ENCODE measurements at regions not wholly inside any gene's neighbourhood (a gene's known extent, or its start where the extent isn't known, plus 50 kb on each side); places are given as distances from the start of the nearest gene placed in this dataset.

DNA sequence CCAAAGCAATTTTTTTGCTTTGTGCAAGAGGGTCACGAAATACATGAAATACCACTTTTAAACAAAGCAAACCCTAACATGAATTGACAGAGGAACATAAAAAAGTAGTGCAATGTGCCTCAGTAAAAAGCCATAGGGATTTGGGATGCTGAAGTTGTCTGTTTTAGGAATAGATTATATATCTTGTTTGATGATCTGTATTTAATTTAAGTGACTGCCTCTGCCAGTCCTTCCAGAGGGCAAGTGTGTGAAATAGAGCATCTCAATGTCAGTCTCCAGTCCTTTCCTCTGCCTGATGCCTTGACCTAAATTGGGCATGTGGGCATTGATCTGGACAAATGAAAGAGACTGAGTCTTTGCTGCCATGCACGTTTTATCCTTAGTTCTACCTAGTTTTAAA is 222.8 kb downstream of the PTPRC start:
- no peak for DNase-seq
- intact Hi-C loops (cut with DNase I), result no loop called here
- H3K4me1 ChIP-seq (ENCODE audit: control insufficient read depth, insufficient read depth, low read length), result no peaks in the 10 kb centered on the region
- H3K4me3 ChIP-seq (ENCODE audit: low read length), result no peak overlapping the region
- no peak for ATAC-seq
- no peaks in the 10 kb centered on the region for H3K9me3 ChIP-seq (ENCODE audit: control insufficient read depth, low read length)
- H3K27me3 ChIP-seq (ENCODE audit: control insufficient read depth, insufficient read depth), result no peaks in the 10 kb centered on the region
- WGBS, result 65% methylated on average over 2 of the region's 2 CpGs
- H3K27ac ChIP-seq (ENCODE audit: low read length), result no peak overlapping the region

- intact Hi-C loops (cut with DNase I), result no loop called here
- ATAC-seq (no peak), DNase-seq (no peak)
- no peaks in the 10 kb centered on the region for H3K27me3 ChIP-seq (ENCODE audit: control insufficient read depth, insufficient read depth)
- H3K9me3 ChIP-seq (ENCODE audit: control insufficient read depth, low read length), result no peaks in the 10 kb centered on the region
- no peaks in the 10 kb centered on the region for H3K4me1 ChIP-seq (ENCODE audit: control insufficient read depth, insufficient read depth, low read length)
- no peak overlapping the region for H3K27ac ChIP-seq (ENCODE audit: low read length)
- no peak overlapping the region for H3K4me3 ChIP-seq (ENCODE audit: low read length)
- WGBS, result 65% methylated on average over 4 of the region's 4 CpGs
Observed at GRCh38 chr1:198864695-198865094, 225.9 kb downstream of the PTPRC start.

DNA sequence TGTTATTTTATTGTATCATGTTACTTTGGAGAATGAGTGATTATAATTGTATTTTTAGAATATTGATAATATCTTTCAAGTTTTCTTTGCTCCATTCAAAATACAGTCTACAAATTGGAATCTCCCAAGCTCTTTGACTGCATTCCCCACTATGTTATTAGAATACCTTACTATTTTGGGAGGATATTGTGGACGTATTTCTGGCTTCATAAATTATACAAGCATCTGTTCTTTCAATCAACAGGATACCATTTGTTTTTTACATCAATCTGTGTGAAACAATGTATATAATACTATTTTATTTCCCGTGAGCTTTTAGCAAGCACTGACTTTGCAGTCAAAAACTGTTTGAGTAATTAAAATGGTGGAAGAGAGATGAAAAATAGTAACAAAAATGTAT is 226.5 kb downstream of the PTPRC start:
- Histone ChIP-seq H3K27ac (ENCODE audit: low read length) (no peak overlapping the region), H3K27me3 (ENCODE audit: control insufficient read depth, insufficient read depth) (no peaks in the 10 kb centered on the region), H3K4me3 (ENCODE audit: low read length) (no peak overlapping the region), H3K4me1 (ENCODE audit: control insufficient read depth, insufficient read depth, low read length) (no peaks in the 10 kb centered on the region), H3K9me3 (ENCODE audit: control insufficient read depth, low read length) (no peaks in the 10 kb centered on the region)
- 59% methylated on average over 2 of the region's 2 CpGs for WGBS
- intact Hi-C loops (cut with DNase I), result no loop called here
- DNase-seq (no peak), ATAC-seq (no peak)

DNA sequence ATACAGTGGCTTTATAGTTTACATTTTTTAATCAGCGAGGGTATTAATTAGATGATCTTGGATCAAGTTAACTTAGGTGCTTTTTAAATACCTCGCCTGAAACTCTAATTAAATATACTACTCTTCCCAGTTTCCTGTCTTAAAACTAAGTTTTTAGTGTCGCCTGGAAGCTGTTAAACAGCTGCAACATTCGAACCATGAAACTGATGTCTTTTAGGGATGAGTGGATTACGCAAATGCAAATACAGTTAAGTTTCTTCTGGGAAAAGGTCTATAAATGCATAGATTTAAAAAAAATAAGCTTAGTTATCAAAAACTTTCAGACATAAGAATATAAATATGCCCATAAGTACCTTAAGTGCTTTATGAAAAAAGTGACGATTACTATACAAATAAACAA is 228.3 kb downstream of the PTPRC start:
- WGBS, result 73% methylated on average over 6 of the region's 6 CpGs
- intact Hi-C loops (cut with DNase I), result no loop called here
- H3K9me3 ChIP-seq (ENCODE audit: control insufficient read depth, low read length), result no peaks in the 10 kb centered on the region
- no peak overlapping the region for H3K27ac ChIP-seq (ENCODE audit: low read length)
- H3K4me3 ChIP-seq (ENCODE audit: low read length), result no peak overlapping the region
- ATAC-seq (no peak), DNase-seq (no peak)
- H3K27me3 ChIP-seq (ENCODE audit: control insufficient read depth, insufficient read depth), result no peaks in the 10 kb centered on the region
- no peaks in the 10 kb centered on the region for H3K4me1 ChIP-seq (ENCODE audit: control insufficient read depth, insufficient read depth, low read length)

- ATAC-seq, result no peak
- Histone ChIP-seq H3K4me3 (ENCODE audit: low read length) (no peak overlapping the region), H3K27me3 (ENCODE audit: control insufficient read depth, insufficient read depth) (no peaks in the 10 kb centered on the region), H3K4me1 (ENCODE audit: control insufficient read depth, insufficient read depth, low read length) (no peaks in the 10 kb centered on the region), H3K9me3 (ENCODE audit: control insufficient read depth, low read length) (no peaks in the 10 kb centered on the region), H3K27ac (ENCODE audit: low read length) (no peak overlapping the region)
- 94% methylated on average over 2 of the region's 2 CpGs for WGBS
- no peak for DNase-seq
- intact Hi-C loops (cut with DNase I), result no loop called here
Observed at GRCh38 chr1:198873696-198874230, 234.9 kb downstream of the PTPRC start.

- no peaks in the 10 kb centered on the region for H3K9me3 ChIP-seq (ENCODE audit: control insufficient read depth, low read length)
- H3K4me1 ChIP-seq (ENCODE audit: control insufficient read depth, insufficient read depth, low read length), result no peaks in the 10 kb centered on the region
- no peak overlapping the region for H3K27ac ChIP-seq (ENCODE audit: low read length)
- ATAC-seq, result no peak
- peak in 1 of 3 donors; percentile 20 for DNase-seq
- H3K27me3 ChIP-seq (ENCODE audit: control insufficient read depth, insufficient read depth), result no peaks in the 10 kb centered on the region
- H3K4me3 ChIP-seq (ENCODE audit: low read length), result no peak overlapping the region
- 80% methylated on average over 10 of the region's 10 CpGs for WGBS
- intact Hi-C loops (cut with DNase I), result no loop called here
Observed at GRCh38 chr1:198876371-198876871, 237.6 kb downstream of the PTPRC start.

GRCh38 chr1:198878566-198878965 is 239.7 kb downstream of the PTPRC start:
- no peak for ATAC-seq
- no peak overlapping the region for H3K4me3 ChIP-seq (ENCODE audit: low read length)
- H3K27ac ChIP-seq (ENCODE audit: low read length), result no peak overlapping the region
- DNase-seq, result no peak
- intact Hi-C loops (cut with DNase I), result no loop called here
- H3K4me1 ChIP-seq (ENCODE audit: control insufficient read depth, insufficient read depth, low read length), result no peaks in the 10 kb centered on the region
- over 99% methylated on average over 2 of the region's 2 CpGs for WGBS
- H3K27me3 ChIP-seq (ENCODE audit: control insufficient read depth, insufficient read depth), result no peaks in the 10 kb centered on the region
- no peaks in the 10 kb centered on the region for H3K9me3 ChIP-seq (ENCODE audit: control insufficient read depth, low read length)

GRCh38 chr1:198879711-198880306 is 241.0 kb downstream of the PTPRC start:
- intact Hi-C loops (cut with DNase I), result no loop called here
- DNase-seq (no peak), ATAC-seq (no peak)
- 82% methylated on average over 5 of the region's 5 CpGs for WGBS
- H3K9me3 ChIP-seq (ENCODE audit: control insufficient read depth, low read length), result no peaks in the 10 kb centered on the region
- no peaks in the 10 kb centered on the region for H3K4me1 ChIP-seq (ENCODE audit: control insufficient read depth, insufficient read depth, low read length)
- no peaks in the 10 kb centered on the region for H3K27me3 ChIP-seq (ENCODE audit: control insufficient read depth, insufficient read depth)
- no peak overlapping the region for H3K4me3 ChIP-seq (ENCODE audit: low read length)
- no peak overlapping the region for H3K27ac ChIP-seq (ENCODE audit: low read length)

DNA sequence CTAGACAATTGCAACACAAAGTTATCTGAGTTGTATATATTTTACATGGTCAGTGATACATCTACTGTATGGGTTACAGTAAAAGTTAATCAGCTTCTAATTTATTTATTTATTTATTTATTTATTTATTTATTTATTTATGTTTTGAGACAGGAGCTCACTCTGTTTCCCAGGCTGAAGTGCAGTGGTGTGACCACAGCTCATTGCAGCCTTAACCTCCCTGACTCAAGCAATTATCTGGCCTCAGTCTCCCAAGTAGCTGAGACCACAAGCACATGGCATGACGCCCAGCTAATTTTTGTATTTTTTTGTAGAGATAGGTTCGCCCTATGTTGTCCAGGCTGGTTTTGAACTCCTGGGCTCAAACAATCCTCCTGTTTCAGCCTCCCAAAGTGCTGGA is 241.6 kb downstream of the PTPRC start:
- intact Hi-C loops (cut with DNase I), result no loop called here
- Histone ChIP-seq H3K27ac (ENCODE audit: low read length) (no peak overlapping the region), H3K4me3 (ENCODE audit: low read length) (no peak overlapping the region), H3K9me3 (ENCODE audit: control insufficient read depth, low read length) (no peaks in the 10 kb centered on the region), H3K27me3 (ENCODE audit: control insufficient read depth, insufficient read depth) (no peaks in the 10 kb centered on the region), H3K4me1 (ENCODE audit: control insufficient read depth, insufficient read depth, low read length) (no peaks in the 10 kb centered on the region)
- WGBS, result over 99% methylated on average over 2 of the region's 2 CpGs
- ATAC-seq (no peak), DNase-seq (no peak)

- Histone ChIP-seq H3K27me3 (ENCODE audit: control insufficient read depth, insufficient read depth) (no peaks in the 10 kb centered on the region), H3K4me1 (ENCODE audit: control insufficient read depth, insufficient read depth, low read length) (no peaks in the 10 kb centered on the region), H3K27ac (ENCODE audit: low read length) (no peak overlapping the region), H3K9me3 (ENCODE audit: control insufficient read depth, low read length) (no peaks in the 10 kb centered on the region), H3K4me3 (ENCODE audit: low read length) (no peak overlapping the region)
- 91% methylated on average over 4 of the region's 4 CpGs for WGBS
- DNase-seq (no peak), ATAC-seq (peak in 1 of 2 donors; percentile 73)
- intact Hi-C loops (cut with DNase I), result no loop called here
Observed at GRCh38 chr1:198880818-198881597, 242.2 kb downstream of the PTPRC start.

GRCh38 chr1:198883184-198883583 is 244.3 kb downstream of the PTPRC start:
- Histone ChIP-seq H3K9me3 (ENCODE audit: control insufficient read depth, low read length) (no peaks in the 10 kb centered on the region), H3K4me1 (ENCODE audit: control insufficient read depth, insufficient read depth, low read length) (no peaks in the 10 kb centered on the region), H3K27ac (ENCODE audit: low read length) (no peak overlapping the region), H3K4me3 (ENCODE audit: low read length) (no peak overlapping the region), H3K27me3 (ENCODE audit: control insufficient read depth, insufficient read depth) (no peaks in the 10 kb centered on the region)
- ATAC-seq, result no peak
- no peak for DNase-seq
- intact Hi-C loops (cut with DNase I), result no loop called here

Data from right cardiac atrium (tissue), 5 donors.